ENCODE measurements at regions not wholly inside any gene's neighbourhood (a gene's known extent, or its start where the extent isn't known, plus 50 kb on each side); places are given as distances from the start of the nearest gene placed in this dataset.

- Mint-ChIP-seq H3K27me3 (no peaks in the 10 kb centered on the region), H3K36me3 (ENCODE audit: insufficient read depth) (no peaks in the 10 kb centered on the region), H3K4me3 (ENCODE audit: low read depth) (no peak overlapping the region), H3K9me3 (ENCODE audit: low read depth) (no peaks in the 10 kb centered on the region), H3K4me1 (ENCODE audit: low read depth) (peaks cover 3% of the 10 kb centered on the region), H3K27ac (no peak overlapping the region)
- no peak for DNase-seq (ENCODE audit: low spot score, unreplicated experiment)
- TF ChIP-seq, protein P1, sequence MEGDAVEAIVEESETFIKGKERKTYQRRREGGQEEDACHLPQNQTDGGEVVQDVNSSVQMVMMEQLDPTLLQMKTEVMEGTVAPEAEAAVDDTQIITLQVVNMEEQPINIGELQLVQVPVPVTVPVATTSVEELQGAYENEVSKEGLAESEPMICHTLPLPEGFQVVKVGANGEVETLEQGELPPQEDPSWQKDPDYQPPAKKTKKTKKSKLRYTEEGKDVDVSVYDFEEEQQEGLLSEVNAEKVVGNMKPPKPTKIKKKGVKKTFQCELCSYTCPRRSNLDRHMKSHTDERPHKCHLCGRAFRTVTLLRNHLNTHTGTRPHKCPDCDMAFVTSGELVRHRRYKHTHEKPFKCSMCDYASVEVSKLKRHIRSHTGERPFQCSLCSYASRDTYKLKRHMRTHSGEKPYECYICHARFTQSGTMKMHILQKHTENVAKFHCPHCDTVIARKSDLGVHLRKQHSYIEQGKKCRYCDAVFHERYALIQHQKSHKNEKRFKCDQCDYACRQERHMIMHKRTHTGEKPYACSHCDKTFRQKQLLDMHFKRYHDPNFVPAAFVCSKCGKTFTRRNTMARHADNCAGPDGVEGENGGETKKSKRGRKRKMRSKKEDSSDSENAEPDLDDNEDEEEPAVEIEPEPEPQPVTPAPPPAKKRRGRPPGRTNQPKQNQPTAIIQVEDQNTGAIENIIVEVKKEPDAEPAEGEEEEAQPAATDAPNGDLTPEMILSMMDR (IDR thresholded peaks at IDR 0.05; ENCODE audit: unreplicated experiment) = no peak
These were observed 119.9 kb upstream of the PIEZO2 start for GRCh38 chr18:11269257-11269656.

- H3K4me3 Mint-ChIP-seq (ENCODE audit: low read depth) = no peak overlapping the region
- DNase-seq (ENCODE audit: low spot score, unreplicated experiment) = no peak
- H3K27ac Mint-ChIP-seq = no peak overlapping the region
- peaks cover under 1% of the 10 kb centered on the region for H3K36me3 Mint-ChIP-seq (ENCODE audit: insufficient read depth)
- H3K4me1 Mint-ChIP-seq (ENCODE audit: low read depth) = peaks cover 3% of the 10 kb centered on the region
- H3K27me3 Mint-ChIP-seq = no peaks in the 10 kb centered on the region
- peaks cover 2% of the 10 kb centered on the region for H3K9me3 Mint-ChIP-seq (ENCODE audit: low read depth)
- TF ChIP-seq, protein P1 (IDR thresholded peaks at IDR 0.05; ENCODE audit: unreplicated experiment) = no peak
These were observed 119.4 kb upstream of the PIEZO2 start for GRCh38 chr18:11268741-11269233.

DNA sequence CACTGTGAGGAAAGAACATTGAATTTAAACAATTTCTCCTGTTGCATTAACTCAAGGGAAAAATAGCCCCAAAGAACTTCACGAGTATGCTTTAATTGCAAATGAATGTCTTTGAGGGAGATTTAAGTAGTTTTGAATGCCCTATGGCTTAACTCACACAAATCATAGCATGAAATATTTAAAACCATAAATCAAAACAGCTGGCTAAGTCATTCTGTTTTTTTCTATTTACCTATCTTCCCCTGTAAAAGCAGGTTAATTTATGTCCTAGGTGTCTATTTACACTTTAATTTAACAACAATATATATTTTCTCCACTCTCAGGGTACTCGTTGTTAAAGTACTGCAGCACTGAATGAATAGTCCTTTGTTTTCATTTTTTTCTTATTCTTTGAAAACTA is 118.8 kb upstream of the PIEZO2 start:
- Mint-ChIP-seq H3K27ac (no peak overlapping the region), H3K27me3 (no peaks in the 10 kb centered on the region), H3K4me3 (ENCODE audit: low read depth) (no peak overlapping the region), H3K36me3 (ENCODE audit: insufficient read depth) (peaks cover 1% of the 10 kb centered on the region), H3K4me1 (ENCODE audit: low read depth) (peaks cover 3% of the 10 kb centered on the region), H3K9me3 (ENCODE audit: low read depth) (peaks cover 8% of the 10 kb centered on the region)
- TF ChIP-seq, protein P1 (IDR thresholded peaks at IDR 0.05; ENCODE audit: unreplicated experiment) = no peak
- no peak for DNase-seq (ENCODE audit: low spot score, unreplicated experiment)

- H3K4me1 Mint-ChIP-seq (ENCODE audit: low read depth) = peaks cover 3% of the 10 kb centered on the region
These were observed 117.6 kb upstream of the PIEZO2 start for GRCh38 chr18:11266781-11267480.

DNA sequence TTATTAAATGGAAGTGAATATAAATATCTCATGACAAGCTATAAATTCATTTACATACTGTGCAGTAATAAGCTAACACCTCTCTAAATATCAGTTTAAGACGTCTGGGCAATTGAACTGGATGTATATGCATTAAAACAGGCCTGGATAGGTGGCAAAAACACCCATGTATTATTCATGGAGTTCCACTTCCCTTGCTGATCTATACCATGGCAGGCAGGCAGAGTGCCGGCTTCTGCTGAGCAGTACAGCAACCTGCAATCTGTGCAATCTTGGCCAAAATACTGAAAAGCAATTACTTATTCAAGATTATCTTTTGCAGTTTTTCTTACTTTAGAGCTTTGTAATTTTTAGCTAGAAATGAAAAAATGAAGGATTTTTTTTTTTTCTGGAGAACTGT is 112.1 kb upstream of the PIEZO2 start:
- no peak for DNase-seq (ENCODE audit: low spot score, unreplicated experiment)
- H3K4me1 Mint-ChIP-seq (ENCODE audit: low read depth) = no peaks in the 10 kb centered on the region
- peaks cover 1% of the 10 kb centered on the region for H3K36me3 Mint-ChIP-seq (ENCODE audit: insufficient read depth)
- TF ChIP-seq, protein P1 (IDR thresholded peaks at IDR 0.05; ENCODE audit: unreplicated experiment) = no peak
- peaks cover 8% of the 10 kb centered on the region for H3K9me3 Mint-ChIP-seq (ENCODE audit: low read depth)
- H3K4me3 Mint-ChIP-seq (ENCODE audit: low read depth) = no peak overlapping the region
- H3K27ac Mint-ChIP-seq = no peak overlapping the region
- H3K27me3 Mint-ChIP-seq = no peaks in the 10 kb centered on the region

More at GRCh38 chr18:11266781-11267480, 117.6 kb upstream of the PIEZO2 start:
- no peak overlapping the region for H3K27ac Mint-ChIP-seq
- H3K9me3 Mint-ChIP-seq (ENCODE audit: low read depth) = peaks cover 8% of the 10 kb centered on the region
- peaks cover 1% of the 10 kb centered on the region for H3K36me3 Mint-ChIP-seq (ENCODE audit: insufficient read depth)
- no peak overlapping the region for H3K4me3 Mint-ChIP-seq (ENCODE audit: low read depth)
- TF ChIP-seq, protein P1 (IDR thresholded peaks at IDR 0.05; ENCODE audit: unreplicated experiment) = no peak
- H3K27me3 Mint-ChIP-seq = no peaks in the 10 kb centered on the region
- DNase-seq (ENCODE audit: low spot score, unreplicated experiment) = no peak

Measured in progenitor cell of endocrine pancreas (in vitro differentiated cells).